Thoracic aorta (tissue), 2 donors: ENCODE measurements at regions not wholly inside any gene's neighbourhood (a gene's known extent, or its start where the extent isn't known, plus 50 kb on each side); places are given as distances from the start of the nearest gene placed in this dataset.

Source experiments
- ATAC-seq: fragments of 150-250 bp; one replicate; pipeline ENCODE4 v1.8.0; 2017; ENCODE audit warnings: low read depth; ENCODE audit not compliant: insufficient number of reproducible peaks, low FRiP score
- DNase-seq: peaks from one replicate; pipeline ENCODE4 v3.0.0-alpha.2; 2020; ENCODE audit warnings: low spot score
- H3K27ac ChIP-seq, 2 donors: fragments of 200-600 bp; sonication (generic); 1 replicate in 1 of 2; 2 replicates in 1 of 2; pipeline ENCODE4 v1.5.1; 2016; ENCODE audit warnings: mild to moderate bottlenecking in 2 of 2, moderate library complexity in 2 of 2
- H3K27me3 ChIP-seq: fragments of 200-600 bp; sonication (generic); replicated peaks from 2 replicates; pipeline ENCODE4 v1.6.0; 2016; ENCODE audit warnings: mild to moderate bottlenecking; ENCODE audit not compliant: insufficient read depth
- H3K36me3 ChIP-seq: fragments of 200-600 bp; sonication (generic); one replicate; pipeline ENCODE4 v1.5.1; 2016
- H3K4me1 ChIP-seq, 2 donors: fragments of 200-600 bp; sonication (generic); 1 replicate in 1 of 2; 2 replicates in 1 of 2; pipeline versions ENCODE4 v1.5.1 to v1.6.0; 2016; ENCODE audit warnings: low read depth in 2 of 2, mild to moderate bottlenecking in 1 of 2; ENCODE audit not compliant: control insufficient read depth in 1 of 2
- H3K4me3 ChIP-seq: fragments of 200-600 bp; sonication (generic); 2 replicates; pipeline ENCODE4 v1.5.1; 2016; ENCODE audit warnings: mild to moderate bottlenecking
- H3K9me3 ChIP-seq: fragments of 200-600 bp; sonication (generic); 2 replicates; pipeline ENCODE4 v1.5.1; 2016
- CTCF ChIP-seq: fragments of 200-600 bp; sonication (generic); IDR thresholded peaks from one replicate; pipeline ENCODE4 v1.5.1; 2019; ENCODE audit warnings: antibody characterized with exemption

GRCh38 chr20:12051206-12052163 is 133.8 kb downstream of the BTBD3 start:
- H3K27ac ChIP-seq: no peak overlapping the region
- no peak for TF ChIP-seq CTCF
- H3K4me1 ChIP-seq: no peaks in the 10 kb centered on the region
- H3K4me3 ChIP-seq: no peak overlapping the region
- DNase-seq: no peak
- no peaks in the 10 kb centered on the region for H3K36me3 ChIP-seq
- no peaks in the 10 kb centered on the region for H3K27me3 ChIP-seq
- no peak for ATAC-seq
- no peaks in the 10 kb centered on the region for H3K9me3 ChIP-seq

GRCh38 chr20:12053353-12053752 is 135.7 kb downstream of the BTBD3 start:
- H3K36me3 ChIP-seq: no peaks in the 10 kb centered on the region
- H3K27ac ChIP-seq: no peak overlapping the region

GRCh38 chr20:12054556-12054955 is 136.9 kb downstream of the BTBD3 start:
- Histone ChIP-seq H3K4me1 (no peaks in the 10 kb centered on the region), H3K27me3 (no peaks in the 10 kb centered on the region), H3K36me3 (no peaks in the 10 kb centered on the region), H3K27ac (no peak overlapping the region), H3K4me3 (no peak overlapping the region), H3K9me3 (no peaks in the 10 kb centered on the region)
- DNase-seq (no peak), ATAC-seq (no peak)
- TF ChIP-seq CTCF: no peak

More at GRCh38 chr20:12053353-12053752, 135.7 kb downstream of the BTBD3 start:
- no peak for DNase-seq
- TF ChIP-seq CTCF: no peak
- no peak overlapping the region for H3K4me3 ChIP-seq
- ATAC-seq: no peak
- no peaks in the 10 kb centered on the region for H3K9me3 ChIP-seq
- H3K27me3 ChIP-seq: no peaks in the 10 kb centered on the region
- no peaks in the 10 kb centered on the region for H3K4me1 ChIP-seq

GRCh38 chr20:12055161-12055560 is 137.5 kb downstream of the BTBD3 start:
- Histone ChIP-seq H3K4me1 (no peaks in the 10 kb centered on the region), H3K4me3 (no peak overlapping the region), H3K27me3 (no peaks in the 10 kb centered on the region), H3K9me3 (no peaks in the 10 kb centered on the region), H3K27ac (no peak overlapping the region), H3K36me3 (no peaks in the 10 kb centered on the region)
- ATAC-seq (no peak), DNase-seq (no peak)
- TF ChIP-seq CTCF: no peak

GRCh38 chr20:12056839-12057238 is 139.1 kb downstream of the BTBD3 start:
- DNase-seq: no peak
- no peaks in the 10 kb centered on the region for H3K9me3 ChIP-seq
- TF ChIP-seq CTCF: no peak
- H3K27me3 ChIP-seq: no peaks in the 10 kb centered on the region
- H3K27ac ChIP-seq: no peak overlapping the region
- no peaks in the 10 kb centered on the region for H3K36me3 ChIP-seq
- no peaks in the 10 kb centered on the region for H3K4me1 ChIP-seq
- no peak overlapping the region for H3K4me3 ChIP-seq
- no peak for ATAC-seq
